NCI-H1436 (cell line): ENCODE measurements at regions not wholly inside any gene's neighbourhood (a gene's known extent, or its start where the extent isn't known, plus 50 kb on each side); places are given as distances from the start of the nearest gene placed in this dataset.
"Not testable (repeated sequence)": the region's sequence is repeated elsewhere in the genome, so short reads cannot be mapped to it uniquely, and the experiment has no call there.

Experiments used
- DNase-seq: peaks from one replicate; lab custom pipeline; 2025; lab: John Stamatoyannopoulos, UW

GRCh38 chr12:60714141-60714900 lies 1118.5 kb downstream of the SLC16A7 start:
- DNase-seq = no peak

DNA sequence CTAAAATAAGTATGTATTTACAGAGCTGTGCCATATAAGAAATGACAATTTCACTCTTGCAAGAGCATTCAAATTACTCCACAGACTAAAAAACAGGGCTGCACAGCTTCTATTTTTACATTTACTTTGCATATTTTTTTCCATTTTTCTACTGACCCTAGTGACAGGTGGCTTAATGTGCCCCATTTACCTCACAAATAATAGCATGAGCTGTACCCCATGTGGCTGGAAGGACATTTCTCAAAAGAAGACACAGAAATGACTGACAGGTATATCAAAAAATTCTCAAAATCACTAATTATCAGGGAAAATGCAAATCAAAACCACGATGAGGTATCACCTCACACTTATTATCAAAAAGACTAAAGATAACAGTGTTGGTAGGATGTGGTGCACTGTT lies 1128.6 kb downstream of the SLC16A7 start:
- DNase-seq = no peak

GRCh38 chr12:60724984-60725383 lies 1129.2 kb downstream of the SLC16A7 start:
- no peak for DNase-seq

DNA sequence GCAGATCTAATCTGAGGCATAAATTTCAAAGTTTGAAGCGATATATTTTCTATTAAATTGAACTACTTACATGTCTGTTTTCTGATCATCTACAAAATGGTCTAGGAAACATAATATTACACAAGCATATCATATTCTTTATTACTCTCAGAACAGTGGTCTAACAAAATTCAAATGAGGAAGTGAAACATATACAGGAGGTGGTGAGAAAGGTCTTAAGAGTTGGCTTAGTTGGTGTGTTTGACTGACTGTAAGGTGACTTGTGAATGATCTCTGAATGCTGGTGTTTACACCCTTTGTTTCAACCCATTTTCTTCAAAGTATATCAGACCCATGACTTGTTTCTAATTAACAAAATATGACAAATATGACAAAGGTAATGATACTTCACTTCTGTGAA lies 1156.8 kb downstream of the SLC16A7 start:
- no peak for DNase-seq

DNA sequence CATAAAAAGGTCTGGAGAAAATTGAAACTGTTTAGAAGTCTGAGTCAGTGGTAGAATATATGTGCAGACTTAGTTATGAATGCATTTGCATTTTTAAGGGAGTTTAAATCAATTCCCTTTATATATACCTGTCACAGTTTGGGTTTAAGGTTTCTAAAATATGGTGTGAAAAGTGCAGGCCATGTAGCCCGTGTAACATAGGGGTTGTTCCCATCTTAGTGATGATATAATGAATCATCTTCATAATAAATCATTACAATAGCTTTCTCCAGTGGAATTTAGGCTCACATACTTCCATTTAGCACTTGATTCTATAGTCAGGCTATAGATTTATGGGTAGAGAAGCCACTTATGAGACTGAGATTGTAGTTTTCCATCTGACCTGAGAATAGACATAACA lies 1162.4 kb downstream of the SLC16A7 start:
- no peak for DNase-seq

- no peak for DNase-seq
These were observed 1165.1 kb downstream of the SLC16A7 start for GRCh38 chr12:60760965-60761364.

DNA sequence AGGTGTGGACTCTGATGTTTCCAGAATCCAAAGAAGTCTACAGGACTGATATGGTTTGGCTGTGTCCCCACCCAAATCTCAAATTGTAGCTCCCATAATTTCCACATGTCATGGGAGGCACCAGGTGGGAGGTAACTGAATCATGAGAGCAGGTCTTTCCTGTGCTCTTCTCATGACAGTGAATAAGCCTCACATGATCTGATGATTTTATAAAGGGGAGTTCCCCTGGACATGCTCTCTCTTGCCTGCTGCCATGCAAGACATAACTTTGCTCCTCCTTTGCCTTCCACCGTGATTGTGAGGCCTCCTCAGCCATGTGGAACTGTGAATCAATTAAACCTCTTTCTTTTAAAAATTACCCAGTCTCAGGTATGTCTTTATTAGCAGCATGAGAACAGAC lies 1205.3 kb downstream of the SLC16A7 start:
- DNase-seq = not testable (repeated sequence)

DNA sequence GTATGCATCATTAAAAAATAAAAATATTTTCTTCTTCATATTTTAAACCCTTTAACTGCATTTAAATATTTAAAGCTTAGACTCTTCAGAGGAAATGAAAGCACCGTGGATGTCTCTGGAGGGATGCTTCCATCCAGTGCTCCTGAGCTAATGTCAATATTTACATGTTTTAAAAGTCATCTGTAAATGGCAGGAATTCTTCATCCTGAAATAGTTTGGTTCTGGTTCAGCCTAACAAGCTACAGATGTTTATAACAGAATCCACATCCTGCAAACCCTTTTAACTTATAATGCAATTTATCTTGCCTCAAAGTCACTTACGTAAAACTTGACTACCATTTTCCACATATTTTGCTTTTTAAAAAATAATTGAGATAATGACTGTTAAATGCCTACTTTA lies 1207.3 kb downstream of the SLC16A7 start:
- DNase-seq = no peak

DNA sequence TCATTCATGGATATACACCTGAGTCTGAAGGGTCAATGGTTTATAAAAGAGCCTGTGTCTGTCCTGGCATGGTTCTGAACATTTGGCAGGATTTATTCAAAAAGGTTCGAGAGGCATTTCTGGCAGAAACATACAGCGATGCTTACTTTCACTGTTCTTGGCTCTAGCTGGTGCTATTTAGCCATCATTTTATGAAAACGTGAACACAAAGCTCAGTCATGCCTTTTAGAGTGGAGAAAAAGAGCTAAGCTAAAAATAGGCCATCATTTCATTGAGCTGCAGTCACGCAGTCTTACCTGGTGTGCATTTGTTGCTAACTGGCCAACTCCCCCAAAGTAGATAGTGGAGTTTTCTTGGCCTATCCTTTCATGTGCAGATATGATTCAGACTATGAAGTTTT lies 1209.5 kb downstream of the SLC16A7 start:
- DNase-seq = no peak

GRCh38 chr12:60819794-60820193 lies 1224.0 kb downstream of the SLC16A7 start:
- DNase-seq = no peak

GRCh38 chr12:60822580-60822979 lies 1226.8 kb downstream of the SLC16A7 start:
- no peak for DNase-seq

DNA sequence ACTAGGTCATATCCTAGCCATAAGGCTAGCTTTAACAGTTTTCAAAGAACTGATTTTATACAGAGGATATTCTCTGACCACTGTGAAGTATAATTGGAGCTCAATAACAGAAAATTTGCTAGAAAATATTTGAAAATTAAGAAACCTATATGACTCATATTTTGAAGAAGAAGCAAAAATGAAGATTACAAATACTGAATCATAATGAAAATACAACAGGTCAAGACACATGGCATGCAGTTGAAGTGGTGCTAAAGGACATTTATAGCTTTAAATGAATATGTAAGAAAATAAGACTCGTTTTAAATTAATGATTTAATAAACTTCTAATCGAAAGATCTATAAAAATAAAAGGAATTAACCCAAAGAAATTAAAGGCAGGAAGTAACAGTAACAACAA lies 1234.6 kb downstream of the SLC16A7 start:
- DNase-seq = no peak

- no peak for DNase-seq
These were observed 1236.5 kb downstream of the SLC16A7 start for GRCh38 chr12:60832290-60832689.

- no peak for DNase-seq
These were observed 1238.5 kb downstream of the SLC16A7 start for GRCh38 chr12:60834372-60834771.

GRCh38 chr12:60834806-60835205 lies 1239.0 kb downstream of the SLC16A7 start:
- DNase-seq = no peak

DNA sequence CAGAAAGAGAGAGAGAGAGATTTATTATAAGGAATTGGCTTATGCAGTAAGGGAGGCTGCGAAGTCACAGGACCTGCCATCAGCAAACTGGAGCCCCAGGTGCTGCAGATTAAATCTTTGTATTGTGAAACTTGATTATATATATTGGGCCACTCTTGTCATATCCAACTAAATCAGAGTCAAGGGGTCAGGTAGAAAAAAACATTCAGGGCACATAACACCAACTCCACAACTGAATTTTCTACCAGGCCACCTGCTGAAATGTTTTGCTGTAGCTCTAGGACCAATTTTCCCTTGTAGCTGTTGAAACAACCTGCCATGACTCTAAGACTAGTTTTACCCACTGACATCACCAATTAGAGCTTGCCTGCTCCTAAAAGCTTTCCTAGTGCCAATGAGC lies 1240.8 kb downstream of the SLC16A7 start:
- DNase-seq = no peak

DNA sequence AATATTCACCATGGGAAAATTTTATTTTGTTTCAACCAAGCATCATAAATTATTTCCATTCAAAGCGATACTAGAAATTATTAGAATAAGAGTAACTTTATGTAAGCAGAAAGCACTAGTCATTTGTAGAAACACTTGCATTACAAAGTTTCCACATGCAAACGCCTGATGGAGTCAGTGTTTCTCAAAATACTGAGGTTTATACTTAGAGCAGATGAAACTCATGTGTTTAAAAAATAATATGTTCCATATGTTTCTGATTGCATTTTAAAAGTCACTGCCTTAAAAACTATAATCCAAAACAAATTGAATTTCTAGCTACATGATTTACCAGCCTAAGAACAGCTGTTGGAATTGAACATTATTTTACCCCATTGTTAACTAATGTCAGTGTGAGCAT lies 1246.4 kb downstream of the SLC16A7 start:
- no peak for DNase-seq

GRCh38 chr12:60844101-60844500 lies 1248.3 kb downstream of the SLC16A7 start:
- no peak for DNase-seq

GRCh38 chr12:60844875-60845274 lies 1249.0 kb downstream of the SLC16A7 start:
- no peak for DNase-seq

GRCh38 chr12:60845696-60846095 lies 1249.9 kb downstream of the SLC16A7 start:
- no peak for DNase-seq

DNA sequence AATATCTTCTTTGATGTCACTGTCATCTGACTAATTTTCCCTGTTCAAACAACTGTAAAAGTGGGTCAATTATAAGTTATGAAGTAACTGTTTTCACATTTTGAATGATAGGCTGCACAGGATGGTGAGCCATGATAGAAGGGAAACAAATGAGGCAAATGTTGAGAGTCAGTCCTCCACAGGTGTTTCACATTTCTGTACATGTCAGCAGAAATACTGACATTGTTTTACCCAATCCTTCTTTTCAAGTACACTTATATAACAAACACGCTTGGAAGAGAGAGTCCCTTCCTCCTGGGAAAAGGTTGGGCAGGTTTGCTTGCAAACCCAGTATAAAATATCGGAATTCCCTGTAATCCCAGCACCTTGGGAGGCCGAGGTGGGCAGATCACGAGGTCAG lies 1251.5 kb downstream of the SLC16A7 start:
- DNase-seq = no peak

DNA sequence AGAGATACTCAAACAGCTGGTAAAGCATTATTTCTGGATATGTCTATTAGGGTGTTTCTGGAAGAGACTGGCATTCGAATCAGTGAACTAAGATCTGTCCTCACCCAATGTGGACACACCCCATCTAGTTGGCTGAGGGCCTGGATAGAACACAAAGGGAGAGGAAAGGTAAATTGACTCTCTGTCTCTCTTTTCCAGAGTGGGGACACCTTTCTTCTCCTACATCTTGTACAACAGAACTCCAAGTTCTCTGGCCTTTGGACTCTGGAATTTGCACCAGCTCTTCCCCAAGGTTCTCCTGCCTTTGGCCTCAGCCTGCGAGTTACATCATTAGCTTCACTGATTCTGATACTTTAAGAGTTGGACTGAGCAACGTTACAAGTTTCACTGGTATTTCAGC lies 1253.9 kb downstream of the SLC16A7 start:
- no peak for DNase-seq

GRCh38 chr12:60853407-60853806 lies 1257.6 kb downstream of the SLC16A7 start:
- no peak for DNase-seq

DNA sequence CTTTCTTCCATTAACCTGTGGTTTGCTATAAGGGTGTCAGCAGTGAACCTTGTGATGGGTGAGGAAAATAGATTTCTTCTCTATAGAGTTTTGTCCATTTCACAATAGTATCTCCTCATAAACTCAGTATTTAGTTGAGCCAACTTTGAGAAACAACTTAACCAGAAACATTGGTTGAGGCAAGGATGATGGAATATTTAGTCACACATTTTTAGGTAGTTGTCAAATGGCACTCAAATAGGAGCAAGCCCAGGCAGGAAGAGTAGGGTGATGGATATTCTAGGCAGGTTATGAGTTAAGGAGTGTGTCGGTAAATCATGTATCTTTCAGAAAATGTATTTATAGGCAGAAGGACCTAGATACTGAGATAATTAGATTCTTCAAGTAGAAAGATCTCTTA lies 1267.6 kb downstream of the SLC16A7 start:
- DNase-seq = no peak
